COLO668 (cell line): ENCODE measurements at regions not wholly inside any gene's neighbourhood (a gene's known extent, or its start where the extent isn't known, plus 50 kb on each side); places are given as distances from the start of the nearest gene placed in this dataset.
"Not testable (repeated sequence)": the region's sequence is repeated elsewhere in the genome, so short reads cannot be mapped to it uniquely, and the experiment has no call there.

Experiments used
- DNase-seq: peaks from one replicate; lab custom pipeline; 2025; ENCODE audit not compliant: unreplicated experiment; lab: John Stamatoyannopoulos, UW

- DNase-seq, result no peak
Measured at GRCh38 chr17:77509089-77509488, 368.3 kb downstream of the SEC14L1 start.

GRCh38 chr17:77509599-77509998, 368.8 kb downstream of the SEC14L1 start:
- DNase-seq, result no peak

GRCh38 chr17:77510133-77510796, 369.5 kb downstream of the SEC14L1 start:
- DNase-seq, result no peak

GRCh38 chr17:77511514-77512061, 370.8 kb downstream of the SEC14L1 start:
- DNase-seq, result no peak

- no peak for DNase-seq
Measured at GRCh38 chr17:77512062-77512946, 371.5 kb downstream of the SEC14L1 start.

GRCh38 chr17:77513045-77513444, 372.3 kb downstream of the SEC14L1 start:
- no peak for DNase-seq

- DNase-seq, result no peak
Measured at GRCh38 chr17:77515227-77515626, 374.5 kb downstream of the SEC14L1 start.

GRCh38 chr17:77516902-77517301, 376.1 kb downstream of the SEC14L1 start:
- DNase-seq, result no peak

- DNase-seq, result no peak
Measured at GRCh38 chr17:77521076-77521475, 380.3 kb downstream of the SEC14L1 start.

GRCh38 chr17:77523540-77523939, 382.8 kb downstream of the SEC14L1 start:
- DNase-seq, result no peak

- no peak for DNase-seq
Measured at GRCh38 chr17:77526259-77526711, 385.5 kb downstream of the SEC14L1 start.

- DNase-seq, result no peak
Measured at GRCh38 chr17:77526728-77527350, 386.1 kb downstream of the SEC14L1 start.

GRCh38 chr17:77527409-77527808, 386.6 kb downstream of the SEC14L1 start:
- DNase-seq, result no peak

- DNase-seq, result no peak
Measured at GRCh38 chr17:77527836-77528505, 387.2 kb downstream of the SEC14L1 start.

- DNase-seq, result no peak
Measured at GRCh38 chr17:77528516-77529327, 388.0 kb downstream of the SEC14L1 start.

- no peak for DNase-seq
Measured at GRCh38 chr17:77529328-77529650, 388.5 kb downstream of the SEC14L1 start.

- DNase-seq, result no peak
Measured at GRCh38 chr17:77530591-77530990, 389.8 kb downstream of the SEC14L1 start.

GRCh38 chr17:77531002-77531401, 390.2 kb downstream of the SEC14L1 start:
- no peak for DNase-seq

GRCh38 chr17:77531641-77532040, 390.9 kb downstream of the SEC14L1 start:
- DNase-seq, result no peak

GRCh38 chr17:77533697-77534096, 392.9 kb downstream of the SEC14L1 start:
- not testable (repeated sequence) for DNase-seq
